Osteoblast (primary cell): ENCODE measurements at regions not wholly inside any gene's neighbourhood (a gene's known extent, or its start where the extent isn't known, plus 50 kb on each side); places are given as distances from the start of the nearest gene placed in this dataset.

Source experiments
- DNase-seq: peaks from one replicate; pipeline ENCODE4 v3.0.0; 2011; ENCODE audit warnings: low spot score, mixed read lengths; ENCODE audit not compliant: insufficient read length; ENCODE audit errors: missing footprints
- H2AFZ ChIP-seq: 2 replicates; pipeline ENCODE4 v1.6.0; 2011; ENCODE audit warnings: mild to moderate bottlenecking, low read length
- H3K27ac ChIP-seq: 2 replicates; pipeline ENCODE4 v1.5.1; 2011; ENCODE audit warnings: mild to moderate bottlenecking, low read depth, low read length, moderate library complexity
- H3K27me3 ChIP-seq: 2 replicates; pipeline ENCODE4 v1.6.0; 2012; ENCODE audit warnings: mild to moderate bottlenecking, control low read depth, inconsistent platforms, low read length, moderate library complexity; ENCODE audit not compliant: insufficient read depth
- H3K36me3 ChIP-seq: 2 replicates; pipeline ENCODE4 v1.5.1; 2011; ENCODE audit warnings: mild to moderate bottlenecking, low read length, control low read depth, moderate library complexity; ENCODE audit not compliant: insufficient read depth
- H3K4me1 ChIP-seq: 2 replicates; pipeline ENCODE4 v1.5.1; 2011; ENCODE audit warnings: mild to moderate bottlenecking, low read length, control low read depth, moderate library complexity; ENCODE audit not compliant: insufficient read depth
- H3K4me2 ChIP-seq: 2 replicates; pipeline ENCODE4 v1.6.0; 2011; ENCODE audit warnings: mild to moderate bottlenecking, low read length; ENCODE audit not compliant: insufficient read depth
- H3K4me3 ChIP-seq: fragments of 200-600 bp; sonication (generic); 3 replicates; pipeline ENCODE4 v1.5.1; 2012; ENCODE audit warnings: mild to moderate bottlenecking, low read length, inconsistent platforms; ENCODE audit not compliant: insufficient read depth
- H3K79me2 ChIP-seq: 2 replicates; pipeline ENCODE4 v1.6.0; 2012; ENCODE audit warnings: mild to moderate bottlenecking, low read length, control low read depth, inconsistent platforms; ENCODE audit not compliant: insufficient read depth
- H3K9me3 ChIP-seq: 2 replicates; pipeline ENCODE4 v1.5.1; 2011; ENCODE audit warnings: low read depth, low read length, control low read depth
- H4K20me1 ChIP-seq: 2 replicates; pipeline ENCODE4 v1.6.0; 2012; ENCODE audit warnings: mild to moderate bottlenecking, low read length, control low read depth; ENCODE audit not compliant: insufficient read depth
- TF ChIP-seq, protein P1 (sequence below): IDR thresholded peaks from 2 replicates; pipeline ENCODE4 v1.5.1; 2011; ENCODE audit warnings: mild to moderate bottlenecking, low read depth, low read length, moderate library complexity; ENCODE audit errors: extremely low read depth

DNA sequence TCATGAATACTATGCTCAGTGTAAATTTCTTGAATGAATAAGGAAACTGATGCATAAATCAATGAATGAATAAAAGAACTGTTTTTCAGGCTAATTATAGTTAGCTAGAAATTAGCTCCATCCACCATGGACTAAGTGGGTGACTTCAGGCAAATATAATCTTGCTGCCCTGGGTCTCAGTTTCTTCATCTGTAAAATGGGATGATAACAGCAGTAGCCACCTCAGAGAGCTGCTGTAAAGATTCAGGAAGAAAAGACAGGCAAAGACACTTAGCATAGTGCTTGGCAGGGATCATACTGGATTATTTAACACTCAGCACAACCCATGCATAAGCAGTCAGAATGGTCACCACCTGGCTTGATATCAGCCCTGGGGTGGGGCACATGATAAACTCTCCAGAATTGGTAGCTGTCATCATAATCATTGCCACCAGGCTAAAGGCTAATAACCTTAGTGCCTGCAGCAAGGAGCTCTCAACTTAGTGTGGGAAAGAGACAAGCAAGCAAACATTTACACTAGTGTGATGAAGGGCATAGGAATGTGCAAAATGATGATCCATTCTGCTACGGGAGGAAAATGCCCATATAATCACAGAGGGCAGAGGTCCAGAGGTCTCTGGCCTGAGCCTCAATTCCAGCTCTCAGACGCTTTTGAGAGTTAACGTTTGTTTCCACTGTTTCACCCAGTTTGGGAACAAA, 234.7 kb upstream of the TBX3 start:
- no peaks in the 10 kb centered on the region for H3K79me2 ChIP-seq
- no peaks in the 10 kb centered on the region for H3K36me3 ChIP-seq
- no peaks in the 10 kb centered on the region for H4K20me1 ChIP-seq
- H2AFZ ChIP-seq: peak overlapping the region; percentile 14
- peaks cover 57% of the 10 kb centered on the region for H3K4me1 ChIP-seq
- DNase-seq: peak; percentile 82
- no peaks in the 10 kb centered on the region for H3K27me3 ChIP-seq
- TF ChIP-seq, protein P1, sequence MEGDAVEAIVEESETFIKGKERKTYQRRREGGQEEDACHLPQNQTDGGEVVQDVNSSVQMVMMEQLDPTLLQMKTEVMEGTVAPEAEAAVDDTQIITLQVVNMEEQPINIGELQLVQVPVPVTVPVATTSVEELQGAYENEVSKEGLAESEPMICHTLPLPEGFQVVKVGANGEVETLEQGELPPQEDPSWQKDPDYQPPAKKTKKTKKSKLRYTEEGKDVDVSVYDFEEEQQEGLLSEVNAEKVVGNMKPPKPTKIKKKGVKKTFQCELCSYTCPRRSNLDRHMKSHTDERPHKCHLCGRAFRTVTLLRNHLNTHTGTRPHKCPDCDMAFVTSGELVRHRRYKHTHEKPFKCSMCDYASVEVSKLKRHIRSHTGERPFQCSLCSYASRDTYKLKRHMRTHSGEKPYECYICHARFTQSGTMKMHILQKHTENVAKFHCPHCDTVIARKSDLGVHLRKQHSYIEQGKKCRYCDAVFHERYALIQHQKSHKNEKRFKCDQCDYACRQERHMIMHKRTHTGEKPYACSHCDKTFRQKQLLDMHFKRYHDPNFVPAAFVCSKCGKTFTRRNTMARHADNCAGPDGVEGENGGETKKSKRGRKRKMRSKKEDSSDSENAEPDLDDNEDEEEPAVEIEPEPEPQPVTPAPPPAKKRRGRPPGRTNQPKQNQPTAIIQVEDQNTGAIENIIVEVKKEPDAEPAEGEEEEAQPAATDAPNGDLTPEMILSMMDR: peak; percentile 8
- H3K9me3 ChIP-seq: no peaks in the 10 kb centered on the region
- H3K4me2 ChIP-seq: peak overlapping the region; percentile 21
- no peak overlapping the region for H3K4me3 ChIP-seq
- H3K27ac ChIP-seq: peak overlapping the region; percentile 46

DNA sequence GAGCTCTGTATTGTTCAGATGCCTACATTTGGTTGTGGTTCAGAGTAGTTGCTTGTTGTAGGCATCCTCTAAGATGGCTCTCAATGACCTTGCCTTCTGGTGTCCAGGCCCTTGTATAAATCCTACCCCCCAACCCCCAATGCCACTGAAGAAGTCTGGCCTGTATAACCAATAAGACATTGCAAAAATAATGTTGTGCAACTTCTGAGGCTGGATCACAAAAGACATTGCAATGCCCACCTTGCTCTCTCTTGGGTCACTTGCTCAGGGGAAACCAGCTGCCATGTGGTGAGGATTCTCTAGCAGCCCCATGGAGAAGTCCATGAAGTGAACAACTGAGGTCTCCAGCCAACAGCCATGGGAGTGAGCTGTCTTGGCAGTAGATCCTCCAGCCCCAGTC, 234.0 kb upstream of the TBX3 start:
- H3K4me2 ChIP-seq: no peak overlapping the region
- no peak overlapping the region for H3K4me3 ChIP-seq
- no peak overlapping the region for H3K27ac ChIP-seq

DNA sequence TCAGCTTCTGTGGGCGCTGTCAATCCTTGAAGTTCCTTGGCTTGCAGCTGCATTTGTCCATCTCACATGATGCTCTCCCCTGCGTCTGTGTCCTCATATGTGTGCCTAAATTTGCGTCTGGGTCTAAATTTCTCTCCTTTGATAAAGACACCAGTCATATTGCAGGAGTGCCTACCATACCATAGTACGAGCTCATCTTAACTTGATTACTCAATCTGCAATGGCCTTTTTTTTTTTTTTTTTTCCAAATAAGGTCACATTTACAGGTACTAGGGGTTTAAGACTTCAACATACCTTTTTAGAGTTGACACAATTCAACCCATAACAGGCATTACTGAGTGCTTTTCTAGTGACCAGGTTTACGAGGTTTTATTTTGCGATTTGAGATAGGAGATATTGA, 233.3 kb upstream of the TBX3 start:
- Histone ChIP-seq H3K4me3 (no peak overlapping the region), H3K4me2 (no peak overlapping the region), H3K36me3 (no peaks in the 10 kb centered on the region), H3K4me1 (peaks cover 57% of the 10 kb centered on the region), H3K9me3 (no peaks in the 10 kb centered on the region), H3K27ac (no peak overlapping the region), H2AFZ (no peak overlapping the region), H3K79me2 (no peaks in the 10 kb centered on the region), H4K20me1 (no peaks in the 10 kb centered on the region), H3K27me3 (no peaks in the 10 kb centered on the region)
- DNase-seq: no peak
- TF ChIP-seq, protein P1: no peak

More for the DNA sequence above, 234.0 kb upstream of the TBX3 start:
- Histone ChIP-seq H3K4me1 (peaks cover 57% of the 10 kb centered on the region), H3K79me2 (no peaks in the 10 kb centered on the region), H4K20me1 (no peaks in the 10 kb centered on the region), H3K9me3 (no peaks in the 10 kb centered on the region), H3K36me3 (no peaks in the 10 kb centered on the region), H3K27me3 (no peaks in the 10 kb centered on the region), H2AFZ (no peak overlapping the region)
- DNase-seq: no peak
- TF ChIP-seq, protein P1: no peak

DNA sequence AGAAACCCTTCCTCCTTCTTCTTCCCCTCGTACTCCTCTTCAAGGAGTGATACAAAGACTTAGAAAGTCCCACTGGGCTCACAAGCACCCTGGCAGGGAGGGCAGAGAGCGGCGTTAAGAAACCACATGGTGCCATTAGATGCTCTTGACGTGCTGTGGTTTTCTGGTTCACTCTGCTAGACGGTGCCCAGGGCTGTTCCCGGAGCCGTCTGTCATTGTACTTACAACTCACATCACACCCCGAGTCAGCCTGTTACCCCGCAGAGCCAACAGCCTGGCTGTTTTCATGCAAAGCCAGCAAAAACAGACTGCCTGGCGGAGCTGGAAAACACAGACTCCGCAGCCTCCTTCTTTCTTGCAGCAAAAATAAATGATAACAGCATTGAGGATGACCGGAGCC, 232.6 kb upstream of the TBX3 start:
- H3K27ac ChIP-seq: peak overlapping the region; percentile 62
- H3K4me1 ChIP-seq: peaks cover 55% of the 10 kb centered on the region
- H3K4me2 ChIP-seq: peak overlapping the region; percentile 32
- H4K20me1 ChIP-seq: no peaks in the 10 kb centered on the region
- H2AFZ ChIP-seq: peak overlapping the region; percentile 76
- no peaks in the 10 kb centered on the region for H3K9me3 ChIP-seq
- no peak overlapping the region for H3K4me3 ChIP-seq
- no peak for DNase-seq
- H3K36me3 ChIP-seq: no peaks in the 10 kb centered on the region
- TF ChIP-seq, protein P1: no peak
- no peaks in the 10 kb centered on the region for H3K27me3 ChIP-seq
- H3K79me2 ChIP-seq: no peaks in the 10 kb centered on the region
